HG03039 (cell line): ENCODE measurements at regions not wholly inside any gene's neighbourhood (a gene's known extent, or its start where the extent isn't known, plus 50 kb on each side); places are given as distances from the start of the nearest gene placed in this dataset.

Source experiments
- ATAC-seq: cut with Tn5 transposase; IDR thresholded peaks from one replicate; pipeline ENCODE4 v1.9.1; 2021; ENCODE audit warnings: mild to moderate bottlenecking, moderate library complexity; ENCODE audit not compliant: unreplicated experiment

GRCh38 chr7:136339464-136339863 is 362.3 kb upstream of the MTPN start:
- no peak for ATAC-seq

- ATAC-seq = no peak
Observed at GRCh38 chr7:136336932-136337331, 359.8 kb upstream of the MTPN start.

DNA sequence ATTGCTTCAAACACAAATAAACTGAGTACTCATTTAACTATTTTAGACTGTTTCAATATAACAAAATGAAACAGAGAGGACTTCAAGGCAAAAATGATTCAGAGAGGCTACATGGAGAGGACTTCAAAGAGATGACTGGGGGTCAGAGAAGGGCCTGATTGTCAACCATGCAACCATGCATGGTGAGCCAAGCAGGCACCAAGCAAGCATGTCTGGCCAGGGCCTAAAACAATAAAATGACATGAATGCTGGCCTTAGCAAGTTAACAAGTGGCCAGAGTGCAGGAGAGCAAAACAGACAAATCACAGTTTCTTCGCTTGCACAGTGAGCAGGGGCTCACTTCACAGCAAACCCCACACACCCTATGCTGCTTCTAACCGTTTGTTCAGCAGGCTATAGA is 356.5 kb upstream of the MTPN start:
- no peak for ATAC-seq

DNA sequence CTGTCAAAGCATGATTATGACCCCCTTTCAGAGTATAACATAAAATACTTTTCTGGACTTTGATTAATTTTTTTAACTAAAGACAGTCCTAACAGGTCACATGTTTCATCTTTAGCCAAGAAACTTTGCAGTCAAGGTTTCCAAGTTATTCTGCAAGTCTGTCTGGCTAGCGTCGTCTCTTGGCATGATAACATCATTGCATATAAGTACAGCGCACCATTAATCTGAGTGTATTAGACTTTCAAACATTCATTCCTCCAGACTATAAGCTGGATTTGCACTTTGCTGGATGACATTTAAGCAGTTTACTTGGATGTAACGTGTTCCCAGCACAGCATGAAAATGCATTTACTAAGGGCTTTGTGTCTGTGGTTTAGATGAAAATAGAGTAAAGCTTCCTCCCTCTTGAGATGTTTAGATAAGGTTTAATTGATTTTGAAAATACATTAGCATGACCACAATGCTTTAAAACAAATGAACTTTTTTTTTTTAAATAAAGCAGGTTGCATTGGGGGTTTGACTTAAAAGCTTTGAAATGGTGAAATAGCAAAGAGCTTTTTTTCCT is 349.0 kb upstream of the MTPN start:
- no peak for ATAC-seq

- no peak for ATAC-seq
Observed at GRCh38 chr7:136325578-136325977, 348.4 kb upstream of the MTPN start.

GRCh38 chr7:136325027-136325426 is 347.9 kb upstream of the MTPN start:
- ATAC-seq = no peak

GRCh38 chr7:136324073-136324704 is 347.0 kb upstream of the MTPN start:
- ATAC-seq = no peak

GRCh38 chr7:136312592-136312991 is 335.4 kb upstream of the MTPN start:
- ATAC-seq = no peak

GRCh38 chr7:136309407-136309806 is 332.2 kb upstream of the MTPN start:
- no peak for ATAC-seq

DNA sequence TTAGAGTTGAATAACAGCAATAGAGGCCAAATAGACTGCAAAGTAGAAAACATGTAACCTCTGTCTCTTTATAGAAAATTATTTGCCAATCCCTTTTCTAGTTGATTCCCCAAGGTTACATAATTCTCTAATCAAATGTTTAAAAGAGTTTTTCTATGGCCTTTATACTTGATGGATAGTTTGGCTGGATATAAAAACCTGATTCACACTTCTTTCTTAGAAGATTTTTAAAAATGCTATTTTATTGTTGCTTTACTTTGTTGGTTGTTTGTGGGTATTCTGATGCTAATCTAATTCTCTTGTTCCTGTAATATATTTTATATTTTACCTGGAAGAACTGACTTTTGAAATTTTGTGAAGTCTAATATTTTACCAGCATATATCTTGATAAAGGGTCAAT is 331.1 kb upstream of the MTPN start:
- ATAC-seq = no peak

DNA sequence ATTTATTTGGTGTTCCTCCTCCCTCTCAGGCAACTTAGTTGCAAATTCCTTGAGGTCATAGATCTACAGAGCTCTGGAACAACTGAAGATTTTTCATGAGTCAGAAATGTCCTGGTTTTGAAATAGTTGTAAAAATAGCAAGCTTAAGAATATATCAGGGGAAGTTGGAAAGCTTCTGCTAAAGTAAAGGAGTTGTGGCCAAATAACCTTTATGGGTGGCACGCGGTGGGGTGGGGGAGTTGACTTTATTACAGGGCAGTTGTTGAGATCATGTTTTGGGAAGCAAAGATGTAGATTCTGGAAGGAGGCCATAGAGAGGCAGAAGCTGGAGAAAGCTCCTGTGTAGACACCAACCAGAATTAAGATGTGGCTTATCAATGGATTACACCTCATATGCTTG is 326.0 kb upstream of the MTPN start:
- no peak for ATAC-seq

- no peak for ATAC-seq
Observed at GRCh38 chr7:136302049-136302448, 324.9 kb upstream of the MTPN start.

DNA sequence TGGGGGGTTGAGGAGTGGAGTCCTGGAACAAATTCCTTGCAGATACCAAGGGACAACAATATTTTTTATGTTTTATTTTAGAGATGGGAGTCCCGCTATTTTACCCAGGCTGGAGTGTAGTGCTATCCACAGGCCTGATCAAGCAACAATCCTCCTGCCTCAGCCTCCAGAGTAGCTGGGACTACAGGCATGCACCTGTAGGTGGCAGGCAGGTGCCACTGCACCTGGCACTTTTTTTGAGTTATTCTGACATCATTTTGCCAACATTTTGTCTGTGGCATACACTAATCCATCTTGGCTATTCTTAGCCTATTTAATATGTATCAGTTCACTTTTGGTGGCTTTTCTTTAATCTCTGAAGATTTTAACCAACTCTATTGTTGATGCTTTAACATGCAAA is 317.8 kb upstream of the MTPN start:
- ATAC-seq = no peak

DNA sequence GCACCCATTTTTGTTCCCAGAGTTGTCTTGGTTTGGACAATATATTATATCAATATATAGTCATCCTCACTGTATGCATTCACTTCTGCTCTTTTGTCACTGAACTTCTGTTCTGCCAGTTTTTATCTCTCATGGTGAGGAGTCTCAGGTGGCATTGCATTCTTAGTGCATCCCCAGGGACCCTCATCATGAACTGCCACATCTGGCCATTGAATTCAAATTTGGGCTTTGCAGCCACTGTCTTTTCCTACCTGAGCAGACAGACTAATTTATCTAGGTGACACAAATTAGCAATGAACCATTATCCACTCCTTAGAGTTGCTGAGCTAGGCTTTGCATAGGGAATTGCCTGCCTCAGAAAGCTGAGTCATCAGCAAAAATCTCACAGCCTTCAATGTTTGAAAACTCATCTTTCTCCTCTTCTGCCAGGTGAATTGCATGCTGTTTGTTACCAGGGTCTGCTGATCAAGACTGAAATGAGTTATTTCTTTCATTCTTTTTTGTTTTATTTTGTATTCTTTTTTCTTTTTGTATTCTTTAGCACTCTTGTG is 316.8 kb upstream of the MTPN start:
- ATAC-seq = no peak

GRCh38 chr7:136293272-136293671 is 316.1 kb upstream of the MTPN start:
- ATAC-seq = no peak

GRCh38 chr7:136292365-136292764 is 315.2 kb upstream of the MTPN start:
- no peak for ATAC-seq

GRCh38 chr7:136290351-136290750 is 313.2 kb upstream of the MTPN start:
- ATAC-seq = no peak

DNA sequence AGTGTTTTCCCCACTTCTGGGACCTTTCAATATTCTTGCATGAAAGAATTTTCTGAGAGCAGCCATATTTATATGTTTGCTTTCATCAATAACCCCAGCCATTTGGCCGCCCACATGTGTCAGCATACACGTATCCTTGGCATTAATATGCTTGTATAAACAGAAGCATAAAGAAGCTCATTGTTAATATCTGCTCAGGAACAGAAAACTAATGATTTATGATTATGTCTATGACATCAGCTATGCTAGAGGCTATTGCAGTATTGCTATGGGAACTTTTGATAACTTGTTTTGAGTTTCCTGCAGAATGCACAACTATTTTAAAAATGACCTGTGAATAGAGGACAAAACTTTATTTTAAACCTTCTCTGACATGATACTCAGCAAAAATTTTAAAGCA is 300.9 kb upstream of the MTPN start:
- ATAC-seq = no peak

DNA sequence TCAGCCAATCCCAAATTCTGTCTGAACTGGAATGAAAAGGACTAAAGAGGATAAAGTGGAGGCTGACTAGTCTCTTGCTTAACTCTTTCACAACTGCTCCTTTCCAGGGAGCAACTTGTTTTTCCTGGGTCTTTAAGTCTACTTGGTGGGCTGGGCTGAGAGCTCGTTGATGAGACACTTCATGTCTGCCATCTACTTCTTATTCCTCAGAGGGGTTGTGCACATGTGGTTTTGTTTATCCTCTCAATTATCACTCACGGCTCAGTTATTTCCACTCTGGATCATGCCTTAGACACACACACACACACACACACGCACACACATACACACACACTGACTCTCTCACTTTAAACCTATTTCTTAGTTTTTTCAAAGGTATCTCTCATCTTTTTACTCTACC is 298.6 kb upstream of the MTPN start:
- ATAC-seq = no peak

DNA sequence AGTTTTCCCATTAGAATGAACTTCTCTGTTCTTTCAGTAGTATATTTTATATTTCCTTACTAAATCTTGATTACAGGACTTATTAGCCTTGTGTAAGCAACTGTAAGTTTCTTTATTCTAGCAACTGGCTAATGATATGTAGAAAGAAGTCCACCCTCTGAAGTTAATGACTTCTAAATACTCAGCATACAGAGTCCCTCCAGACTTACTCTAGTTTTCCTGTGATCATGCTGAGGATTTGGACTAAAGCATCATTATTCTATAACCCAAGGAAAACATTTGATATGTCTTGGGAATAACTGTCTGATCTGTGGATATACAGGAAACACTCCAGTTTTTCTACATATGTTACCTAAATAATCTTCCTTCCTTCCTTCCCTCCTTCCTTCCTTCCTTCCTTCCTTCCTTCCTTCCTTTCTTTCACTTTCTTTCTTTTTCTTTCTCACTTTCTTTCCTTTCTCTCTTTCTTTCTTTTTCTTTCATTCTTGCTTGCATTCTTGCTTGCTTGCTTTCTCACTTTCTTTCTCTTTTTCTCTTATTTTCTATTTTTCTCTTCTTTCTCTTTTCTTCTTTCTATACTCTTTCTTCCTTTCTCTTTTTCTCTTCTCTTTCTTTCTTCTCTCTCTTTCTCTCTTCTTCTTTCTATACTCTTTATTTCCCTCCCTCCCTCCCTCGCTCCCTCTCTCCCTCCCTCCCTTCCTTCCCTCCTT is 297.6 kb upstream of the MTPN start:
- no peak for ATAC-seq

- ATAC-seq = no peak
Observed at GRCh38 chr7:136272934-136273333, 295.8 kb upstream of the MTPN start.

DNA sequence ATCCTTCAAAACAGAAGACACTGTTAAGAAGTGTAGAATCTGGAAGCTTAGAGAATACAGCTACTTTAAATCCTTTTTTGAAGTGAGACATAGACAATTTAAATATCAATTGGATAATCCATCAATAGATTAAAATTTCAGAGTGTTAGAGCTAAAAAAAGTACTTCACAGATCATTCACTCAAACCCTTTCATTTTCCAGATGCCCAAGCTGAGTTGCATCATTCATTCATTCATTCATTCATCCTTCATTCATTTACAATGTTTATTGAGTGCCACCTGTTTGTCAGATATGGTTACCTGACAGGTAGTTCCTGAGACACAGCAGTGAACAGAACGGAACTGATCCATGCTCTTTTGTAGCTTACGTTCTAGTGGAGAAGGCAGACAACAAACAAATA is 290.7 kb upstream of the MTPN start:
- ATAC-seq = no peak
